GM12878 (cell line): ENCODE measurements at regions not wholly inside any gene's neighbourhood (a gene's known extent, or its start where the extent isn't known, plus 50 kb on each side); places are given as distances from the start of the nearest gene placed in this dataset.

Source experiments
- ESRRA ChIP-seq: IDR thresholded peaks from 2 replicates; pipeline ENCODE4 v1.6.1; 2012; ENCODE audit warnings: mild to moderate bottlenecking, low read length, improper control_type of control experiment
- JUND ChIP-seq: IDR thresholded peaks from 2 replicates; pipeline ENCODE4 v1.6.1; 2012; ENCODE audit warnings: low read depth, mild to moderate bottlenecking, low read length, improper control_type of control experiment, moderate library complexity
- SMC3 ChIP-seq: IDR thresholded peaks from 2 replicates; pipeline ENCODE4 v1.6.1; 2011; ENCODE audit warnings: low read length, improper control_type of control experiment, borderline replicate concordance
- ZNF24 ChIP-seq: fragments of 450-650 bp; IDR thresholded peaks from 2 replicates; pipeline ENCODE4 v1.6.1; 2017; ENCODE audit warnings: antibody characterized with exemption, mild to moderate bottlenecking
- ZNF384 ChIP-seq: IDR thresholded peaks from 2 replicates; pipeline ENCODE4 v1.6.1; 2012; ENCODE audit warnings: low read depth, mild to moderate bottlenecking, low read length, improper control_type of control experiment, borderline replicate concordance
- TF ChIP-seq, protein P1 (sequence below): fragments of 450-650 bp; conservative IDR thresholded peaks from 2 replicates; pipeline ENCODE4 v1.6.1; 2017; ENCODE audit warnings: mild to moderate bottlenecking, moderate library complexity
- TF ChIP-seq, protein P2 (sequence below): fragments of 450-650 bp; IDR thresholded peaks from 2 replicates; pipeline ENCODE4 v1.6.1; 2018; ENCODE audit warnings: mild to moderate bottlenecking, low read depth, moderate library complexity; ENCODE audit not compliant: partially characterized antibody
- TF ChIP-seq, protein P3 (sequence below): fragments of 450-650 bp; IDR thresholded peaks from 2 replicates; pipeline ENCODE4 v1.6.1; 2017; ENCODE audit warnings: antibody characterized with exemption, mild to moderate bottlenecking, moderate library complexity
- TF ChIP-seq, protein P4 (sequence below): fragments of 450-650 bp; IDR thresholded peaks from 2 replicates; pipeline ENCODE4 v1.6.1; 2014; ENCODE audit warnings: mild to moderate bottlenecking

DNA sequence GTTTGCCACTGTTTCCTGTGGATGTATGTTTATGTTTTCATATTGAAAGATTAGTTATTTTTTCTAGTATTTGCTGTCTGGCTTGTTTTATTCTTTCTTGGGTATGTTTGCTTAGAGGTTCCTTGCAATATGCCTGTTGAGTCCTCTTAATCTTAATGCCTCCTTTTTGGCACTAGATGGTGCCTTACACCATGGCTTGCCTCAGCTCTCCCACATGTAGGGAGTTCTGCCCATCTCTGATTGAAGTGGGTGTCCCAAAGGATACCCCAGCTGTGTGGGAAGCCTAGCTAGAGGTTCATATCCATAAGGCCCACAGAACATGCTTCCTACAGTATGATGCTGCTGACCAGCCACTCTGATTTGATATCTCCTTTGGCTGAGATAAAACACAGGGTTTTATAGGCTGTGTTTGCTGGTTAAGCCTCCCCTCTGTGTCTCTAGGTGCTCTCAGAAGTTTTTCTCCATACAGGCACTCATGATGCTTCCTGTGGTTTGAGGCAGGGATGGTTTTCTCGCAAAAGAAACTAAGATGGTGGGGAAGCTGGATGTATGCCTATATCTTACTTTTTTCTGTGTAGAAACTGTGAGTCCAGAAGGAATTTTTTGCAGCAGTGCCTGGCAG lies 162.4 kb downstream of the ASB9 start (continued):
- TF ChIP-seq, protein P1, sequence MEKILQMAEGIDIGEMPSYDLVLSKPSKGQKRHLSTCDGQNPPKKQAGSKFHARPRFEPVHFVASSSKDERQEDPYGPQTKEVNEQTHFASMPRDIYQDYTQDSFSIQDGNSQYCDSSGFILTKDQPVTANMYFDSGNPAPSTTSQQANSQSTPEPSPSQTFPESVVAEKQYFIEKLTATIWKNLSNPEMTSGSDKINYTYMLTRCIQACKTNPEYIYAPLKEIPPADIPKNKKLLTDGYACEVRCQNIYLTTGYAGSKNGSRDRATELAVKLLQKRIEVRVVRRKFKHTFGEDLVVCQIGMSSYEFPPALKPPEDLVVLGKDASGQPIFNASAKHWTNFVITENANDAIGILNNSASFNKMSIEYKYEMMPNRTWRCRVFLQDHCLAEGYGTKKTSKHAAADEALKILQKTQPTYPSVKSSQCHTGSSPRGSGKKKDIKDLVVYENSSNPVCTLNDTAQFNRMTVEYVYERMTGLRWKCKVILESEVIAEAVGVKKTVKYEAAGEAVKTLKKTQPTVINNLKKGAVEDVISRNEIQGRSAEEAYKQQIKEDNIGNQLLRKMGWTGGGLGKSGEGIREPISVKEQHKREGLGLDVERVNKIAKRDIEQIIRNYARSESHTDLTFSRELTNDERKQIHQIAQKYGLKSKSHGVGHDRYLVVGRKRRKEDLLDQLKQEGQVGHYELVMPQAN = no peak
- TF ChIP-seq ZNF24 (no peak), SMC3 (peak; percentile 44; the same call in 1 of the 2 replicates), ESRRA (no peak), JUND (no peak), ZNF384 (no peak)
- TF ChIP-seq, protein P2, sequence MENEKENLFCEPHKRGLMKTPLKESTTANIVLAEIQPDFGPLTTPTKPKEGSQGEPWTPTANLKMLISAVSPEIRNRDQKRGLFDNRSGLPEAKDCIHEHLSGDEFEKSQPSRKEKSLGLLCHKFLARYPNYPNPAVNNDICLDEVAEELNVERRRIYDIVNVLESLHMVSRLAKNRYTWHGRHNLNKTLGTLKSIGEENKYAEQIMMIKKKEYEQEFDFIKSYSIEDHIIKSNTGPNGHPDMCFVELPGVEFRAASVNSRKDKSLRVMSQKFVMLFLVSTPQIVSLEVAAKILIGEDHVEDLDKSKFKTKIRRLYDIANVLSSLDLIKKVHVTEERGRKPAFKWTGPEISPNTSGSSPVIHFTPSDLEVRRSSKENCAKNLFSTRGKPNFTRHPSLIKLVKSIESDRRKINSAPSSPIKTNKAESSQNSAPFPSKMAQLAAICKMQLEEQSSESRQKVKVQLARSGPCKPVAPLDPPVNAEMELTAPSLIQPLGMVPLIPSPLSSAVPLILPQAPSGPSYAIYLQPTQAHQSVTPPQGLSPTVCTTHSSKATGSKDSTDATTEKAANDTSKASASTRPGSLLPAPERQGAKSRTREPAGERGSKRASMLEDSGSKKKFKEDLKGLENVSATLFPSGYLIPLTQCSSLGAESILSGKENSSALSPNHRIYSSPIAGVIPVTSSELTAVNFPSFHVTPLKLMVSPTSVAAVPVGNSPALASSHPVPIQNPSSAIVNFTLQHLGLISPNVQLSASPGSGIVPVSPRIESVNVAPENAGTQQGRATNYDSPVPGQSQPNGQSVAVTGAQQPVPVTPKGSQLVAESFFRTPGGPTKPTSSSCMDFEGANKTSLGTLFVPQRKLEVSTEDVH = no peak
- TF ChIP-seq, protein P3, sequence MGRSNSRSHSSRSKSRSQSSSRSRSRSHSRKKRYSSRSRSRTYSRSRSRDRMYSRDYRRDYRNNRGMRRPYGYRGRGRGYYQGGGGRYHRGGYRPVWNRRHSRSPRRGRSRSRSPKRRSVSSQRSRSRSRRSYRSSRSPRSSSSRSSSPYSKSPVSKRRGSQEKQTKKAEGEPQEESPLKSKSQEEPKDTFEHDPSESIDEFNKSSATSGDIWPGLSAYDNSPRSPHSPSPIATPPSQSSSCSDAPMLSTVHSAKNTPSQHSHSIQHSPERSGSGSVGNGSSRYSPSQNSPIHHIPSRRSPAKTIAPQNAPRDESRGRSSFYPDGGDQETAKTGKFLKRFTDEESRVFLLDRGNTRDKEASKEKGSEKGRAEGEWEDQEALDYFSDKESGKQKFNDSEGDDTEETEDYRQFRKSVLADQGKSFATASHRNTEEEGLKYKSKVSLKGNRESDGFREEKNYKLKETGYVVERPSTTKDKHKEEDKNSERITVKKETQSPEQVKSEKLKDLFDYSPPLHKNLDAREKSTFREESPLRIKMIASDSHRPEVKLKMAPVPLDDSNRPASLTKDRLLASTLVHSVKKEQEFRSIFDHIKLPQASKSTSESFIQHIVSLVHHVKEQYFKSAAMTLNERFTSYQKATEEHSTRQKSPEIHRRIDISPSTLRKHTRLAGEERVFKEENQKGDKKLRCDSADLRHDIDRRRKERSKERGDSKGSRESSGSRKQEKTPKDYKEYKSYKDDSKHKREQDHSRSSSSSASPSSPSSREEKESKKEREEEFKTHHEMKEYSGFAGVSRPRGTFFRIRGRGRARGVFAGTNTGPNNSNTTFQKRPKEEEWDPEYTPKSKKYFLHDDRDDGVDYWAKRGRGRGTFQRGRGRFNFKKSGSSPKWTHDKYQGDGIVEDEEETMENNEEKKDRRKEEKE = no peak
- TF ChIP-seq, protein P4, sequence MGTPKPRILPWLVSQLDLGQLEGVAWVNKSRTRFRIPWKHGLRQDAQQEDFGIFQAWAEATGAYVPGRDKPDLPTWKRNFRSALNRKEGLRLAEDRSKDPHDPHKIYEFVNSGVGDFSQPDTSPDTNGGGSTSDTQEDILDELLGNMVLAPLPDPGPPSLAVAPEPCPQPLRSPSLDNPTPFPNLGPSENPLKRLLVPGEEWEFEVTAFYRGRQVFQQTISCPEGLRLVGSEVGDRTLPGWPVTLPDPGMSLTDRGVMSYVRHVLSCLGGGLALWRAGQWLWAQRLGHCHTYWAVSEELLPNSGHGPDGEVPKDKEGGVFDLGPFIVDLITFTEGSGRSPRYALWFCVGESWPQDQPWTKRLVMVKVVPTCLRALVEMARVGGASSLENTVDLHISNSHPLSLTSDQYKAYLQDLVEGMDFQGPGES = no peak
